Stimulated activated CD4-positive, alpha-beta T cell treated with anti-CD3 and anti-CD28 coated beads, TNF-alpha, amount 100 ng/mL, for 1 hour (primary cell): ENCODE measurements at regions not wholly inside any gene's neighbourhood (a gene's known extent, or its start where the extent isn't known, plus 50 kb on each side); places are given as distances from the start of the nearest gene placed in this dataset.
"Not testable (repeated sequence)": the region's sequence is repeated elsewhere in the genome, so short reads cannot be mapped to it uniquely, and the experiment has no call there.

ENCODE experiments used
- DNase-seq, 3 donors: peaks; one replicate each; pipeline ENCODE4 v3.0.0-alpha.2; 2020; ENCODE audit warnings: low read depth in 3 of 3, low spot score in 1 of 3

DNA sequence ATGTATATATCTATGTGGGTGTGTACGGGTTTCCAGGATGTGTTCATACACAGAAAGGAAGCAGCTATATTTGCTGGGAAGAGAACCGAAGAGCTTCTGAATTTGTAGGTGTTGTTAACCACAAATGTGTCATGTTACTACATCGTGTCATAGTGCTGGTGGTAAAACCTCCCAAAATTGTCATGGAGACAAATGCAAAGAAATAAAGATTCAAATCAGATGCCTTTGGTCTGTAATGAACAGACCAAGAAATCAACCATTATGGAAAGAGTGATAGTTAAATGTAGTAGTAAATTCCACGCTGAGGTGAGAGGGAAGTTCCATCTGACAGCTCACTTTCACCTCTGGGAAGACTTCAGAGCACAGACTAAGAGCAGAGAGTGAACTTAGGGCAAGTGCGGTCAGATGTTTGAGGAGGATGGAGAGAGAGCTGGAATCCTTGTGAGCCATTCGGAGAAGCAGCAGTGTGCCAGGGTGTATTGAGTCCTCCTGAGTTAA is 487.5 kb downstream of the TMEM121 start:
- DNase-seq, result no peak

DNA sequence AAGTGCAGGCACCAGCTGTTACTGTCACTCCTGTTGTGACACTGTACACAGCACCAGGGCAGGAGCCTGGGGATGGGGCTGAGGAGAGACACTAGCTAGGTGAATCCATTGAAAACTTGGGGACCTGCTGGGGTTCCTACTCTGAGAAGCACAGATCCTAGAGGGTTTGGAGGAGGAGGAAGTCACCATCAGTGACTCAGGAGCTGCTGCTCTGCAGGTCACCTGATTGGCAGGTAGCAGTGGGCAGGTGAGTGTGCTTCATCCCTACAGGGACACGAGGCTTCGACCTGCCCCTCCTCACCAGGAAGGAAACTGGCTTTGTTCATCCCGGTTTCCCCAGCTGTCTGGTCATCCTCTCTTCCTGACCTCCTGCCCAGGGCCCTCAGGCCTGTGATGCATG is 491.6 kb downstream of the TMEM121 start:
- not testable (repeated sequence) for DNase-seq

DNA sequence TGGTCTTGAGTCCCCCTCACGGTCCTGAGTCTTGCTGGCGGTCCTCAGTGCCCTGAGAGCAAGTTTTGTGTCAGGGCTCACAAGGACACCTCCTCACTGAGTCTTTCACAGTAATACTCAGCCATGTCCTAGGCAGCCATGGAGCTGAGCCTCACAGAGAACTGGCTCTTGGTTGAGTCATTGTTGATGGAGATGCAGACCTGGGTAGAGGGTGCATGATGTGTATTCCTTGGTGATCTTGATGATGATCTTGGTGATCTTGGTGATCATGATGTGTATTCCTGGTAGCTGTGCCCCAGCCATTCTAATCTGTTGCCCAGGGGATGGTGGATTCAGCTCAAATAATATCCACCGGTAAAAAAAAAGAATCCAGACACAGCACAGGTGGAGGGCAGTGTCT is 495.4 kb downstream of the TMEM121 start:
- DNase-seq, result no peak

DNA sequence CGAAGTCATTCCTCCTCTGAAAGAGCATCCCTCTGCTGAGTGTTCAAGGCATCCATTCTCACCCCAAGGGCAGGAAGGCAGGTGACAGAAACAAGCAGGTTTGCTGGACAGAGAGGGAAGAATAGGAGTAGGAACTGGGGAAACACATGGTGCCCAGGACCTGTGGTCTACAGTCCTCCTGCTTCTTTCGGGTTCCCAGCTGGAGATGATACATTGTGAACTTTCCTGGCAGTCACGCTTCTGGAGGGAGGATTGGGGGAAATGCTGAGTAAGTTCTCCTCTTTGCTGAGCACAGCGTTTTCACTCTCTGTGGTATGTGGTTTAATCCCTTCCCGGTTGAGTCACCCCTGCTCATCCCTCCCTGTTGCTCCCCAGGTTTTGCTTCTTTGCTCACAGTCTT is 496.3 kb downstream of the TMEM121 start:
- not testable (repeated sequence) for DNase-seq

DNA sequence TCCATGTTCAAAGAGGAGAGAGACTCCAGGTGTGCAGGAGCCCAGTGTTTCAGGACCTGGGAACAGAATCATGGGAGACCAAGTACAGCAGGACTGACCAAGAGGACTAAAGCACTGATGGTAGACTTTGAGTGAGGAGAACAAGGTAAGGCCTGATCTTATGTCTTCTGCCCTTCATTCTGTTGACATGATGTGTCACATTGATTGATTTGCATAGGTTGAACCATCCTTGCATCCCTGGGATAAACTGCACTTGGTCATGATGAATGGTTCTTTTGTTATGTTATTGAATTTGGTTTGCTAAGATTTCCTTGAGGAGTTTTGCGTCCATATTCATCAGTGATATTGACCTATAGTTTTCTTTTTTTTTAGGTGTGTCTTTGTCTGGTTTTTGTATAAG is 497.0 kb downstream of the TMEM121 start:
- no peak for DNase-seq

DNA sequence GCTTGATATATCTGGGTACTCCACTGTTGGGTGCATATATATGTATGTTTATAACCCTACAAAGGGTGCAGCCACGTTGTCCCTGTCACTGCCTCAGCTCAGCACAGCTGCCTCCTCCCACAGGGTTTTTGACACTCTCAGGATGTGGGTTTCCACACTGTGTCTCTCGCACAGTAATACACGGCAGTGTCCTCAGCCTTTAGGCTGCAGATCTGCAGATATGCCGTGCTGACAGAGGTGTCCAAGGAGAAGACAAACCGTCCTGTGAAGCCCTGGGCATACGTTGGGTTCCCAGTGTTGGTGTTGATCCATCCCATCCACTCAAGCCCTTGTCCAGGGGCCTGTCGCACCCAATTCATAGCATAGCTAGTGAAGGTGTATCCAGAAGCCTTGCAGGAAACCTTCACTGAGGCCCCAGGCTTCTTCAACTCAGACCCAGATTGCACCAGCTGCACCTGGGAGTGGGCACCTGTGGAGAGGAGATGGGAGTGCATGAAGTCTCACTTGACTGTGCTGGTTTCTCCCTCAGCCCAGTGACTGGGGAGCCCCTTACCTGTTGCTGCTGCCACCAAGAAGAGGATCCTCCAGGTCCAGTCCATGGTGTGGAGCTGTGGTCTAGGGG is 498.7 kb downstream of the TMEM121 start:
- no peak for DNase-seq

DNA sequence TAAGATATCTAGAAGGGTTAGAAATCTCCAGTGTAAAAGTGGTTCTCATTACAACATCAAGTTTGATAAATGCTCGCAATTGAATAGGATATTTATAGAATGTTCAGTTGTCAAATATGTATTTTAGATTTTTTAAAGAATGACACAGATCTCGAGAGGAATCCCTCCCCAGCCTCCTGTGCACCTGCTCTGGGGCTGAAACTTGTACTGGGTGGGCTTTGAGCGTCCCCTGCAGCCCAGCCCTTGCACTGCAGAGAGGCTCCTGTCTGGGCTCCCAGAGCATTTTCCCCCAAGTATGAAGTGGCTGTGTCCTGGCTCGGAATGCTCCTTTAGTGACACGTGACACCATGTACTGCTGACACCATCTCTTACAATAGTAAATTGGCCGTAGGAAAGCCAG is 499.6 kb downstream of the TMEM121 start:
- no peak for DNase-seq

DNA sequence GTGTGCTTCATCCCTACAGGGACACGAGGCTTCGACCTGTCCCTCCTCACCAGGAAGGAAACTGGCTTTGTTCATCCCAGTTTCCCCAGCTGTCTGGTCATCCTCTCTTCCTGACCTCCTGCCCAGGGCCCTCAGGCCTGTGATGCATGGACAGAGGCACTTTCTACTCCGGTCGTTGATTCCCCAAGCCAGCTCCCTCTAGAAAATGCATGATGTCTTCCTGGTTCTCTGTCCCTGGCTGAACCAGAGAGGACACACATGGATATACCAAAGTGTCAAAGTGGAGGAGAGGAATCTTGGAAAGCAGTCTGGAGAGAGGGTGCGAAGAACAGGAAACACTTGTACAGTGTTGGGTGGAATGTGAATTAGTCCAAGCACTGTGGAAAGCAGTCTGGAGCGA is 501.4 kb downstream of the TMEM121 start:
- not testable (repeated sequence) for DNase-seq

DNA sequence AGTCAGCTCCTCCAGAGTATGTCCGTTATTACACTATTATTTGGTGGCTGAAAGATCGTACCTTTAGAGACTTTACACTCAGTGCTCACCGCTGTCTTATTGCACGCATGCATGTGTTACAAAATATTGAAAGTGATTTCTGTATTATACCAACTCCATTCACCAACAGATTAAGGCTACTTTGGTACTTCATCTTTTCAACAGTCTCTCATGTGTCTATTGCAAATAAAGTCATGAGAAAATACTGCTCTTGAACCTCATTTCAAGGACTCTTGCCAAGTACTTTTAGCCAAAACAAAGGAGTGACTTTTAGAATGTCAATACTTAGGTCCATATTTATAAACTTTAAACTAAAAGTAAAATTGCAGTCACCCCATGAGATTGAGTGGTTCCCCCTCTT is 503.6 kb downstream of the TMEM121 start:
- no peak for DNase-seq

DNA sequence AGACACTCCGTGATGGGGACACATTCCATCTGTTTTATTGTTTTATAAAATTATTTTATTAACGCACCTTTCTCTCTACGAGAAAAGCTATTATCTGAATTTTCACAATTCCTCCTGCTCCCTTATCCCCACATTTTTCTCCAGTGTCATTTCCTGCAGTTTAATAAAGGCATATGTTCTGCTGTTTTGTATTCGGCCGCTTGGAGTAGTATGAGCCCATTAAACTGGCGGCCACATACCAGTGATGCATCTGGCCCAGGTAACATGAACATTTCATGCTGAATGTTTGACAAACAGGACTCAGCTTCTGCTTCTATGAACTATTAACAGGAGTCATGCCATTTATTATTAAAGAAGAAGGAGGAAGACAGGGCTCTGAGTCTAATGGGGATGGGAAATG is 511.0 kb downstream of the TMEM121 start:
- no peak for DNase-seq

DNA sequence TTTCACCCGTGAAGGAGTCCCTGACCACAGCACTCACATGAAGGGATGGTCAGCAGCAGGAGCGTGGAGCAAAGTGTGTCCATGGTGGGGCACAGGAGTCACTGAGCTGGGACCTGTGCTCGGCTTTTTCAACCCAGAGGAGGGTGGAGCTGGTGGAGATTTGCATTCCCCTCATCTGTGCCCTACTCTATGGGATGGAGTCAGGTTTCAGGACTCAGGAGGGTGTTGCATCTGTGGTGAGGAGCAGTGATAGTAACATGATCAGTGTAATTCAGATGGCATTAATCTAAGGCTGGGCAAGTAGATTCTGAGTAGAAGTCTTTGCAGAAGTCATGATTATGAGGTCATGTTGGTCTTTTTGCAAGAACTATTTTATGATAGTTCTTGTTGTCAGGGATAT is 511.9 kb downstream of the TMEM121 start:
- no peak for DNase-seq

DNA sequence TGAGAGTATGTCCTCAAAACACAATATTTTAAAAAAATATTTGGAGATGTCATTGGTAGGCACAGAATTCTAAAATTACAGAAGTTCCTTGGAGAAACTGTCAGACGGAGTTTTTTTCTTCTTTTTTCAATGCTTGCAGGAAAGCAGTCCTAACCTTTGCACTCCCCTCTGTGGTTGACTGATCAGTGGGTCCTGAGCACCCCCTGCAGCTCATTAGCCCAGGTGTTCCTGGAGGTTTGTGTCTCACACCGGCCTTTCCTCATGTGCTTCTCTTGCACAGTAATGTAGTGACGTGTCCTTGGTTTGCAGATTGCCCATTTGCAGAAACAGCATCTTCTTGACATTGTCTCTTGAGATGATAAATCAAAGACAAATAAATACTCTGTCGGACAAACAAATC is 513.0 kb downstream of the TMEM121 start:
- peak; percentile 13 to 47 (median 31) for DNase-seq

DNA sequence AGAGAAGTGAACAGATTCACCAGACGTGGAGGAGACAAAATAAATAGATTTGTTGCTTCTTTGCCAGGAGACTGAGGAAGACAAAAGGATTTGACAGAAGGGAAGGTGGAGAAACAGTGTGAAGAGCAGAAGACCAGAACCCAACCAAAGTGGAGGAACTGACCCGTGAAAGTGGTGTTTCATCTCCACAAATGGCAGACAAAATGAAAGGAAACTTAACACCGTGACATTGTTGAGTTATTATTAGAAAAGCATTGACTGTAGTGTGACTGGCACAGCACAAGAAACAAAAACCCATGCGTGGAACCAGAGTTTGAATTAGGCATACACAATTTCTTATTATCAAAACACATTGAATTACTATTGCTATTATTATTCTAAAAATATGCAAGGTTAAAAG is 518.1 kb downstream of the TMEM121 start:
- no peak for DNase-seq

DNA sequence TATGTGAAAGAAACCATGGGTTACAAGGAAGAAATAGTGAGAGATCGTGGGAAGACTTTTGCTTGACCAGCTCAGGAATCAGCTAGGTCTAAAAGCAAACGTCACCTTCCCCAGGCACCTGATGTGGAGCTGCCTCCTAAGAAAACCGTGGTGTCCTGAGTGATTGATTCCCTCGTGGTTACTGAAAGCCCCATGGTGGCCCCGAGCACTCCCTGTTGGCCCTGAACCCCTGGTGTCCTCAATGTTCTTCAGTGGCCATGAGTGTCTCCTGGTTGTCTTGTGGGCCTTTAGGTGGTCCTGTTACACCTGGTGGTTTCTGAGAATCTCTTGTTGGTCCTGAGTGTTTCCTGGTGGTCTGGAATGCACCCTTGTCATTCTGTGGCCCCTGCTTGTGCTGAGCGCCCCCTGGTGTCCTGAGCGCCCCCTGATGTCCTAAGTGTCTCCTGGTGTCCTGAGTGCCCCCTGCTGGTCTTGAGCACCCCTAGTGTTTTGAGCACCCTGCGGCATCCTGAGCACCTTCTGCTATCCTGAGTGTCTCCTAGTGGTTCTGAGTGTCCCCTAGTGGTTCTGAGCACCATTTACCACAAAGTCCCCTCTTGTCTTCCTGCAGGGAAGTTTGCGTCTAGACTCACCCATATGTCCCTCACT is 518.7 kb downstream of the TMEM121 start:
- peak; percentile 47 to 75 (median 57) for DNase-seq

DNA sequence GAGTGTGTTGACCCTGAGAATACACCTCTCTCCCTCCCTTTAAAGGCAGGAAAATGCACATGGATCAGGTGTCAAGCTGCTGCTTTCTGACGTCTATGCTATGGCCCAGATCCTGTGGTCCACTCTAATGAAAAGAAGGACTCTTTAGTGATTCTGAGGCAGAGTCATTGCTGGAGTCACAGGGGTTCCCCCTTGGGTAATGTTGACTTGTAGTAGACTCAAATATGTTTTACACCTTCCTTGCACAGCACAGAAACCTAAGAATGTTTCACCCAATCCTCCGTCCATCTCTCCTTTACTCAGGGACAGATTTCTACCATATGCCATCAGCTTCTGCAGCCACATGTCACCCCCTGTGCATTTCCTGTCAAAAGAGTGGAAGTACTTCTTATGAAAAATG is 525.4 kb downstream of the TMEM121 start:
- no peak for DNase-seq

DNA sequence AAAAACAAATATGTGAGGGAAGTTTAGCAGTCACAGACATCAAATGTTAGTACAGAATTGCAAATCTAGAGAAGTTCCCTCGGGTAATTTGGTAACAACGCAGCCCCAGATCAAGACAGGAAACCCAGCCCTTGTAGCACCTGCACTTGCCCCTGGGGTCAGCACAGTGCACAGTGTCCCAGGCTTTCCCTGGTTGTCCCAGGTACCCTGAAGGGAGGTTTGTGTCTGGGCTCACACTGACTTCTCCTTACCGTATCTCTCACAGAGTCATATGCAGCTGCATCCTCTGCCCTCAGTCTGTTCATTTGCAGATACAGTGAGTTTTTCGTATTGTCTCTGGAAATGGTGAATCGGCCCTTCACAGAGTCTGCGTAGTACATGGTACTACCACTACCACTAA is 528.9 kb downstream of the TMEM121 start:
- no peak for DNase-seq

DNA sequence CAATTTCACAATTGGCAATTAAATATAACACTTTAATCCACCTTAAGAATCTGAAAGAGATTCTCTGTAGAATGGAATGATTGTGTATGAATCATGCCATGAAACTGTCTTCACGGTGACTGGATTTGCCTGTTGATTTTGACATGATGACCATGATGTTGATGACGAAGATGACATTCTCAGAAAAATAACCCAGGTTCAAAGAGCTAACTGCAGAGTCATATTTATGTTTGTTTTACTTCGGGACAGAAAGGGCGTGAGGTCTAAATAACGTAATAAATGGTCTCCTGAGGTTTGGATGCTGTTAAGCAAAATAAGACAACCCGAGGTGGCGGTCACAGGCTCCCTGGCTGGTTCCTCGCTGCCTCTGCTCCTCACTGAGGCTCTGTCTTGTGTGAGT is 532.0 kb downstream of the TMEM121 start:
- DNase-seq, result no peak

DNA sequence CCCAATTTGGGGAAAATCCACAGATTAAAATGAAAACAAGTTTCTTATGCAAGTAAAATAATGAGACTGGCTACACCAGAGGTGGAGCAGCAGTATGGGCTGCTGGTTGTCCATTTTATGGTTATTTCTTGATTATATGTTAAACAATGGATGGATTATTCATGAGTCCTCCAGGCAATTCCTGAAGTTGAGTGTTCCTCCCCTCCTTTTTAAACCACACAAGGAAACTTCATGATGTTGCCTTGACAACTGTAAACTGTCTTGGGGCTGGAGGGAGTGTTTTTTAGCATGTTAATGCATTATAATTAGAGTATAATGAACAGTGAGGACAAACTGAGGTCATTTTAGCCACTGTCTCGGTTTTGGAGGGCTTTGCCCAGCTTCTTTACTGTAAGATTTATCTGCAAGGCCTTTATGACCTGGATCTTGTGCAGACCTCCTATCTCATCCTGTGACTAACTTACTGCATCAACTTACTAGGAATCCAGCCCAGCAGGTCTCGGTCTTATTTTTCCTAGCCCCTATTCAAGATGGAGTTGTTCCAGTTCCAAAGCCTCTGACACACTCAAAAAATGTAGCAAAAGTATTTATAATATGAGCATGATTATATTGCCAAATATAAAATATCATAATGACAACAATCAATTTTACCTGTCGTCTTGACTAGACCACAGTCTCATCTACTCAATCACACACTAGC is 534.0 kb downstream of the TMEM121 start:
- DNase-seq, result no peak

DNA sequence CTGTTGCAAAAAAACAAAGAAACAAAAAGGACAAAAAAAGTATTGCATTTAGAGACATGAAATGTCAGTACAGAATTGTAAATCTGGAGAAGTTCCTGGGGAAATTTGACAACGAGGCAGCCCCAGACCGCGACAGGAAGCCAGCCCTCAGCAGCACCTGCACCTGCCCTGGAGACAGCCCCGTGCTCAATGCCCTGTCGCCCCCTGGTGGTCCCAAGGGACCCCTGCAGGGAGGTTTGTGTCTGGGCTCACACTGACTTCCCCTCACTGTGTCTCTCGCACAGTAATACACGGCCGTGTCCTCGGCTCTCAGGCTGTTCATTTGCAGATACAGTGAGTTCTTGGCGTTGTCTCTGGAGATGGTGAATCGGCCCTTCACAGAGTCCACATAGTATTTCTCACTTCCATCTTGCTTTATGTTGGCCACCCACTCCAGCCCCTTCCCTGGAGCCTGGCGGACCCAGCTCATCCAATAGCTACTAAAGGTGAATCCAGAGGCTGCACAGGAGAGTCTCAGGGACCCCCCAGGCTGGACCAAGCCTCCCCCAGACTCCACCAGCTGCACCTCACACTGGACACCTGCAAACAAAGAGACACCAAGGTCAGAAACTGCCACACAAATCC is 535.6 kb downstream of the TMEM121 start:
- DNase-seq, result peak; percentile 57 to 76 (median 73)

DNA sequence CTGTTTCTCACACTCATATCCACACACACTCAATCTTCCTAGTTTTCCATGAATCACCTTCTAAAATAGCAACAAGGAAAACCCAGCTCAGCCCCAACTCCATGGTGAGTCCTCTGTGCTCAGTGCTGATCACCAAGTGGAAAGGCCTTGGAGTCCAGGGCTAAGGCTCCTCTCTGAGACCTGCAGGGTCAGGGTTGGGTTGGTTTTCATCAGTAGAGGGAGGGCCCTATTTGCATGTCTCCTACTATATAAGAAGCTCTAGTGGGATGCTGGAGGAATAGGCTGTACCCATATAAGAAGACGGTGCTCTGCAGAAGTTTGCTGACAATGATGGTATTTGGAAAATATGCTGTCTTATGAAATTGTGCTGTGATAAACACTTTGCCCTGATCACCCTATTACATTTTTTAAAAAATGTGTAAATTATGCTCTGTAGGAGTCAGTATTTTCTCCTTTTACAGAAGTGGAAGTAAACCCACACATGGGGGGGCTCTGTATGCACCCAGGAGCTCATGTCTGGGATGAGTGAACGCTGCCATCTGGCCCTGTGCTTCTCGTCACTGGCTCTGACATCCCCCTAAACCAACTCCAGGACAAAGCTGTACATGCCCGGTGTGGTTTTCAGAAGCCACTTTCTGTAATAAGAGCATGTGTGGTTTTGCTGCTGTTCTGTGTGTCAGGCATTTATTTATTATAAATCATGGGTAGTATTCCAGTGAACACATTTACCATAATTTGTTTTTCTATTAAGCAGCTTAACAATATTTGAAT is 536.3 kb downstream of the TMEM121 start:
- DNase-seq, result no peak

DNA sequence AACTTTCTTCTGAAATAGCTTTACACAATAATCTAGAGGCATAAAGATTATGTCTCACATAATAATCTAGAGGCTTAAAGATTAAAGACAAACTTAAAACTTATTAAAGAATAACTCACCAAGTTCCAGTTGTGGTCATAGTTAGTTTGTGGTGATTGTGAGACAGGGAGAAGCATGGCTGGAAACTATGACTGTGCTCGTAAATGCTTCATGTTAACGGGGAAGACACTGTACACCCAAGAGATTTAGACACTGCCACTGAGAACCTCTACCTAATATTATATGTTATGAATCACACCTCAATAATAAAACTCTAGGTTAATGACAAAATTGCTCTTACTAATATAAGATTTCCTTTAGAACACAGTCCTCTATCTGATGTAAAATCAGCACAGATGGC is 541.6 kb downstream of the TMEM121 start:
- DNase-seq, result no peak
